K562 (cell line): ENCODE measurements at regions not wholly inside any gene's neighbourhood (a gene's known extent, or its start where the extent isn't known, plus 50 kb on each side); places are given as distances from the start of the nearest gene placed in this dataset.
"Not testable (repeated sequence)": the region's sequence is repeated elsewhere in the genome, so short reads cannot be mapped to it uniquely, and the experiment has no call there.

Experiments used
- ATAC-seq: fragments of 200-7000 bp; cut with Tn5 transposase; 3 replicates; pipeline ENCODE4 v1.9.1; 2020; ENCODE audit warnings: moderate library complexity
- BruUV-seq: library from RNA; stranded (reverse); fragments of 400-500 nt; replicated peaks from 2 replicates; lab custom pipeline; 2021; lab: Mats Ljungman, UMichigan
- CTCF ChIA-PET: fragments of 300-600 bp; formaldehyde crosslinking; extraction: SDS; loops from one replicate; lab custom pipeline; 2021; ENCODE audit warnings: low intra/inter-chr PET ratio; lab: Yijun Ruan, JAX
- POLR2A ChIA-PET: fragments of 300-600, 350-650 bp; sonication (Branson Sonifier 250); formaldehyde crosslinking; extraction: SDS; loops from one replicate; lab custom pipeline; 2021; ENCODE audit warnings: antibody characterized with exemption, inconsistent platforms; lab: Yijun Ruan, JAX
- DNase-seq, 4 experiments: peaks; one replicate each; pipeline versions ENCODE4 v3.0.0 to v3.0.0-alpha.2; 2011 to 2018; ENCODE audit warnings: low spot score in 3 of 4, mixed read lengths in 3 of 4; ENCODE audit errors: extremely low read depth in 1 of 4
- FAIRE-seq: peaks from 2 replicates; lab custom pipeline; 2011; peaks lifted over from hg19 to GRCh38; lab: Jason Lieb, UNC
- H2AFZ ChIP-seq: 2 replicates; pipeline ENCODE4 v1.6.0; 2011; ENCODE audit warnings: low read depth, low read length, control low read depth, inconsistent platforms
- H3K27ac ChIP-seq: fragments of 200-600 bp; 3 replicates; pipeline ENCODE4 v1.8.0; 2011; ENCODE audit warnings: low read depth, mild to moderate bottlenecking, control low read depth, inconsistent platforms, low read length, moderate library complexity, mixed read lengths; ENCODE audit errors: extremely low read depth
- H3K27me3 ChIP-seq, 2 experiments: fragments of 300-600 bp in 1 of 2; 2 replicates in 1 of 2; 3 replicates in 1 of 2; pipeline versions ENCODE4 v1.6.0 to v1.8.0; 2011; ENCODE audit warnings: inconsistent platforms in 2 of 2, low read length in 2 of 2, mild to moderate bottlenecking in 1 of 2, mixed read lengths in 1 of 2, moderate library complexity in 1 of 2; ENCODE audit not compliant: control insufficient read depth in 2 of 2, insufficient read depth in 2 of 2
- H3K36me3 ChIP-seq: fragments of 300-600 bp; 3 replicates; pipeline ENCODE4 v1.8.0; 2011; ENCODE audit warnings: mild to moderate bottlenecking, low read length, inconsistent platforms; ENCODE audit not compliant: control insufficient read depth, insufficient read depth
- H3K4me1 ChIP-seq, 2 experiments: fragments of 200-600 bp in 1 of 2; replicated peaks in 1 of 2; 2 replicates in 1 of 2; 3 replicates in 1 of 2; pipeline versions ENCODE4 v1.5.1 to v1.8.0; 2011; ENCODE audit warnings: inconsistent platforms in 2 of 2, low read length in 2 of 2, mild to moderate bottlenecking in 1 of 2, mixed read lengths in 1 of 2, moderate library complexity in 1 of 2; ENCODE audit not compliant: control insufficient read depth in 2 of 2, insufficient read depth in 2 of 2
- H3K4me2 ChIP-seq: 2 replicates; pipeline ENCODE4 v1.6.1; 2011; ENCODE audit warnings: low read length, control low read depth, inconsistent platforms, mixed read lengths; ENCODE audit not compliant: insufficient read depth
- H3K4me3 ChIP-seq: fragments of 200-600 bp; sonication (generic), shearing (Covaris generic); 2 replicates; pipeline ENCODE4 v1.5.1; 2016; ENCODE audit warnings: control low read depth, inconsistent platforms
- H3K79me2 ChIP-seq: fragments of 200-600 bp; 3 replicates; pipeline ENCODE4 v1.8.0; 2011; ENCODE audit warnings: low read length, inconsistent platforms; ENCODE audit not compliant: control insufficient read depth, insufficient read depth
- H3K9ac ChIP-seq, 2 experiments: 2 replicates each; pipeline versions ENCODE4 v1.6.0 to v1.6.1; 2011; ENCODE audit warnings: low read depth in 2 of 2, low read length in 2 of 2, control low read depth in 1 of 2, inconsistent platforms in 1 of 2, mild to moderate bottlenecking in 1 of 2, mixed read lengths in 1 of 2; ENCODE audit not compliant: insufficient read depth in 1 of 2
- H3K9me1 ChIP-seq: one replicate; pipeline ENCODE4 v1.6.0; 2011; ENCODE audit warnings: inconsistent platforms, mild to moderate bottlenecking, low read length, moderate library complexity; ENCODE audit not compliant: control insufficient read depth, insufficient read depth
- H3K9me3 ChIP-seq: replicated peaks from 2 replicates; pipeline ENCODE4 v1.5.1; 2011; ENCODE audit warnings: low read depth, low read length, inconsistent platforms; ENCODE audit not compliant: control insufficient read depth, insufficient read depth
- H4K20me1 ChIP-seq: replicated peaks from 2 replicates; pipeline ENCODE4 v1.6.1; 2011; ENCODE audit warnings: low read length, inconsistent platforms, mixed read lengths; ENCODE audit not compliant: control insufficient read depth, insufficient read depth
- CCNT2 ChIP-seq: IDR thresholded peaks from 2 replicates; pipeline ENCODE4 v1.6.1; 2011; ENCODE audit warnings: borderline replicate concordance, low read depth, mild to moderate bottlenecking, moderate library complexity, mixed read lengths, low read length; ENCODE audit not compliant: insufficient read length; ENCODE audit errors: extremely low read depth
- HDAC6 ChIP-seq: IDR thresholded peaks from 2 replicates; pipeline ENCODE4 v1.6.1; 2012; ENCODE audit warnings: low read depth, mild to moderate bottlenecking, control low read depth, inconsistent platforms, low read length, moderate library complexity
- HMG20B ChIP-seq: fragments of 250-450 bp; sonication (Bioruptor Pico); IDR thresholded peaks from 2 replicates; pipeline ENCODE4 v1.5.0; 2021; ENCODE audit warnings: mild to moderate bottlenecking
- NR2C2 ChIP-seq, 2 experiments: fragments of 200-800 bp in 1 of 2; sonication (Bioruptor generic) in 1 of 2; sonication (generic) in 1 of 2; formaldehyde crosslinking in 1 of 2; IDR thresholded peaks; 2 replicates each; pipeline versions ENCODE4 v1.6.1 to v1.8.0; 2016 to 2022; ENCODE audit warnings: mild to moderate bottlenecking in 1 of 2, missing compliant biosample characterization in 1 of 2, missing genetic modification characterization in 1 of 2, missing genetic modification reagents in 1 of 2
- TGIF2 ChIP-seq: sonication (generic); formaldehyde crosslinking; IDR thresholded peaks from 2 replicates; pipeline ENCODE4 v1.8.1; 2022; ENCODE audit warnings: mild to moderate bottlenecking, missing genetic modification reagents, moderate library complexity
- THRB ChIP-seq: fragments of 450-650 bp; formaldehyde crosslinking; conservative IDR thresholded peaks from 2 replicates; pipeline ENCODE4 v1.4.0; 2022; ENCODE audit warnings: mild to moderate bottlenecking, missing genetic modification characterization
- U2AF1 ChIP-seq: fragments of 200-400 bp; formaldehyde crosslinking; optimal IDR thresholded peaks from 2 replicates; pipeline ENCODE3; 2017; ENCODE audit warnings: mild to moderate bottlenecking, low read depth, low read length, moderate library complexity
- ZBTB34 ChIP-seq: fragments of 250-450 bp; sonication (Bioruptor Pico); IDR thresholded peaks from 2 replicates; pipeline ENCODE4 v1.8.0; 2021; ENCODE audit warnings: mild to moderate bottlenecking, moderate library complexity
- ZNF212 ChIP-seq: fragments of 450-650 bp; formaldehyde crosslinking; IDR thresholded peaks from 2 replicates; pipeline ENCODE4 v1.4.0; 2020; ENCODE audit warnings: mild to moderate bottlenecking
- ZNF395 ChIP-seq: fragments of 200-800 bp; sonication (Bioruptor generic); IDR thresholded peaks from 2 replicates; pipeline ENCODE4 v1.6.1; 2017; ENCODE audit warnings: missing genetic modification characterization, missing compliant biosample characterization
- ZNF584 ChIP-seq: fragments of 200-800 bp; sonication (Bioruptor generic); IDR thresholded peaks from 2 replicates; pipeline ENCODE4 v1.6.1; 2016; ENCODE audit warnings: low read depth, mild to moderate bottlenecking, missing genetic modification characterization, missing compliant biosample characterization
- ZNF75A ChIP-seq: fragments of 450-650 bp; formaldehyde crosslinking; IDR thresholded peaks from 2 replicates; pipeline ENCODE4 v1.4.0; 2020; ENCODE audit warnings: mild to moderate bottlenecking
- WGBS: fragments of 100-300 bp; shearing (Covaris generic); methylation state at CpG from one replicate; pipeline ENCODE4 v1.1.6; 2016; ENCODE audit warnings: low coverage, mixed read lengths; ENCODE audit not compliant: insufficient coverage; ENCODE audit errors: missing lambda C conversion rate; 5-methylcytosine and 5-hydroxymethylcytosine counted together
- in situ Hi-C: fragments of 300-500 bp; cut with MboI; formaldehyde crosslinking; loops from 4 replicates; pipeline ENCODE4 v1.15.0; 2018; ENCODE audit warnings: inconsistent platforms, mixed read lengths
- intact Hi-C: fragments of 100-400 bp; cut with micrococcal nuclease; formaldehyde crosslinking; loops from 2 replicates; pipeline ENCODE4 v1.14.2; 2022

- H2AFZ ChIP-seq, result no peak overlapping the region
- WGBS, result 0% methylated on average over 4 of the region's 4 CpGs
- POLR2A ChIA-PET, result no interaction called here
- TF ChIP-seq U2AF1 (no peak), NR2C2 (CRISPR knock-in tag; IDR thresholded peaks at IDR 0.05) (no peak), NR2C2 (tag; IDR thresholded peaks at IDR 0.05) (no peak), ZNF584 (no peak), THRB (CRISPR knock-in tag) (no peak), HDAC6 (no peak), HMG20B (CRISPR knock-in tag) (no peak), ZNF212 (CRISPR knock-in tag) (no peak), ZNF75A (CRISPR knock-in tag) (no peak), ZBTB34 (no peak), TGIF2 (CRISPR knock-in tag) (no peak), ZNF395 (no peak), CCNT2 (no peak)
- H3K27me3 ChIP-seq, result no peaks in the 10 kb centered on the region
- H3K27ac ChIP-seq, result no peak overlapping the region
- no peak overlapping the region for H3K4me3 ChIP-seq
- CTCF ChIA-PET, result no interaction called here
- intact Hi-C loops (no loop called here), in situ Hi-C loops (no loop called here)
- H3K36me3 ChIP-seq, result no peaks in the 10 kb centered on the region
- FAIRE-seq (no peak), DNase-seq (no peak), ATAC-seq (no peak)
- H3K9ac ChIP-seq, result no peak overlapping the region
- H3K9me1 ChIP-seq, result no peaks in the 10 kb centered on the region
- no peaks in the 10 kb centered on the region for H3K4me1 ChIP-seq
- no peak overlapping the region for H3K4me2 ChIP-seq
- H4K20me1 ChIP-seq, result no peaks in the 10 kb centered on the region
- H3K79me2 ChIP-seq, result no peaks in the 10 kb centered on the region
- H3K9me3 ChIP-seq, result no peaks in the 10 kb centered on the region
- BruUV-seq, result no TSS peak
Measured at GRCh38 chr1:199619223-199619622, 408.3 kb upstream of the NR5A2 start.

- BruUV-seq, H3K9ac ChIP-seq, ATAC-seq, H4K20me1 ChIP-seq, POLR2A ChIA-PET, H3K4me3 ChIP-seq, H3K4me2 ChIP-seq, in situ Hi-C loops, H3K27ac ChIP-seq, FAIRE-seq, H3K79me2 ChIP-seq, H3K9me3 ChIP-seq, H3K36me3 ChIP-seq, DNase-seq, H3K27me3 ChIP-seq, H2AFZ ChIP-seq, H3K9me1 ChIP-seq, intact Hi-C loops, CTCF ChIA-PET, H3K4me1 ChIP-seq: not testable (repeated sequence)
- 2% methylated on average over 3 of the region's 3 CpGs for WGBS
Measured at GRCh38 chr1:199626228-199626627, 401.3 kb upstream of the NR5A2 start.
